ENCODE measurements at regions not wholly inside any gene's neighbourhood (a gene's known extent, or its start where the extent isn't known, plus 50 kb on each side); places are given as distances from the start of the nearest gene placed in this dataset.

DNA sequence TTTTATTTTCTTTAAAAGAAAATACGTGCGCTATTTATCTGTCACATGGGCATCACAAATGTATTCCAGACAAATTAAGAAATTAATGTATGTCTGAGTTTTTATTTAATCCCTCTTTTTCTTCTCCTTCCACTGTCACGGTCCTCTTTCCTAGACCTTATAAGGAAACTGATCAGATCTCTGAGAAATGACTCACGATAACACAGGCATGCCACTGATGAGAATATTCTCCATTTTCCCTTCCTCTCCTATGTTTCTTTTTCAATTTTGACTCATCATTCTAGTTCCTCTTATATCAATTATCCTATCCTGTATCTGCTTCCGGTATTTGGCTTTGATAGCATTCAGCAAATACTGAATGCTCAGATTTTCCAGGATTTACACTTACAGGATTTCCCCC is 121.8 kb downstream of the DSC3 start:
- Histone ChIP-seq H3K4me1 (ENCODE audit: control insufficient read depth, insufficient read depth, low read length) (no peaks in the 10 kb centered on the region), H3K27ac (ENCODE audit: extremely low read depth, low read depth, low read length) (no peak overlapping the region), H3K9me3 (ENCODE audit: control insufficient read depth, insufficient read depth, low read depth, low read length) (no peaks in the 10 kb centered on the region), H3K36me3 (ENCODE audit: control insufficient read depth in 2 of 2, insufficient read depth in 1 of 2, low read length in 2 of 2) (no peaks in the 10 kb centered on the region), H3K4me3 (ENCODE audit: low read depth, low read length) (no peak overlapping the region)
- TF ChIP-seq, protein P1, sequence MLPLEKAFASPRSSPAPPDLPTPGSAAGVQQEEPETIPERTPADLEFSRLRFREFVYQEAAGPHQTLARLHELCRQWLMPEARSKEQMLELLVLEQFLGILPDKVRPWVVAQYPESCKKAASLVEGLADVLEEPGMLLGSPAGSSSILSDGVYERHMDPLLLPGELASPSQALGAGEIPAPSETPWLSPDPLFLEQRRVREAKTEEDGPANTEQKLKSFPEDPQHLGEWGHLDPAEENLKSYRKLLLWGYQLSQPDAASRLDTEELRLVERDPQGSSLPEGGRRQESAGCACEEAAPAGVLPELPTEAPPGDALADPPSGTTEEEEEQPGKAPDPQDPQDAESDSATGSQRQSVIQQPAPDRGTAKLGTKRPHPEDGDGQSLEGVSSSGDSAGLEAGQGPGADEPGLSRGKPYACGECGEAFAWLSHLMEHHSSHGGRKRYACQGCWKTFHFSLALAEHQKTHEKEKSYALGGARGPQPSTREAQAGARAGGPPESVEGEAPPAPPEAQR (tag by site-specific recombination; IDR thresholded peaks at IDR 0.05) = no peak
- TF ChIP-seq, protein P2, sequence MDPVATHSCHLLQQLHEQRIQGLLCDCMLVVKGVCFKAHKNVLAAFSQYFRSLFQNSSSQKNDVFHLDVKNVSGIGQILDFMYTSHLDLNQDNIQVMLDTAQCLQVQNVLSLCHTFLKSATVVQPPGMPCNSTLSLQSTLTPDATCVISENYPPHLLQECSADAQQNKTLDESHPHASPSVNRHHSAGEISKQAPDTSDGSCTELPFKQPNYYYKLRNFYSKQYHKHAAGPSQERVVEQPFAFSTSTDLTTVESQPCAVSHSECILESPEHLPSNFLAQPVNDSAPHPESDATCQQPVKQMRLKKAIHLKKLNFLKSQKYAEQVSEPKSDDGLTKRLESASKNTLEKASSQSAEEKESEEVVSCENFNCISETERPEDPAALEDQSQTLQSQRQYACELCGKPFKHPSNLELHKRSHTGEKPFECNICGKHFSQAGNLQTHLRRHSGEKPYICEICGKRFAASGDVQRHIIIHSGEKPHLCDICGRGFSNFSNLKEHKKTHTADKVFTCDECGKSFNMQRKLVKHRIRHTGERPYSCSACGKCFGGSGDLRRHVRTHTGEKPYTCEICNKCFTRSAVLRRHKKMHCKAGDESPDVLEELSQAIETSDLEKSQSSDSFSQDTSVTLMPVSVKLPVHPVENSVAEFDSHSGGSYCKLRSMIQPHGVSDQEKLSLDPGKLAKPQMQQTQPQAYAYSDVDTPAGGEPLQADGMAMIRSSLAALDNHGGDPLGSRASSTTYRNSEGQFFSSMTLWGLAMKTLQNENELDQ (tag by site-specific recombination; IDR thresholded peaks at IDR 0.05; ENCODE audit: low read depth) = no peak
- TF ChIP-seq ZBTB7A (tag by site-specific recombination; IDR thresholded peaks at IDR 0.05; ENCODE audit: low read depth) = no peak
- TF ChIP-seq ZNF274 (IDR thresholded peaks at IDR 0.05; ENCODE audit: low read length) = no peak
- TF ChIP-seq ZNF274 (tag by site-specific recombination; IDR thresholded peaks at IDR 0.05; ENCODE audit: borderline replicate concordance) = no peak
- TF ChIP-seq, protein P3, sequence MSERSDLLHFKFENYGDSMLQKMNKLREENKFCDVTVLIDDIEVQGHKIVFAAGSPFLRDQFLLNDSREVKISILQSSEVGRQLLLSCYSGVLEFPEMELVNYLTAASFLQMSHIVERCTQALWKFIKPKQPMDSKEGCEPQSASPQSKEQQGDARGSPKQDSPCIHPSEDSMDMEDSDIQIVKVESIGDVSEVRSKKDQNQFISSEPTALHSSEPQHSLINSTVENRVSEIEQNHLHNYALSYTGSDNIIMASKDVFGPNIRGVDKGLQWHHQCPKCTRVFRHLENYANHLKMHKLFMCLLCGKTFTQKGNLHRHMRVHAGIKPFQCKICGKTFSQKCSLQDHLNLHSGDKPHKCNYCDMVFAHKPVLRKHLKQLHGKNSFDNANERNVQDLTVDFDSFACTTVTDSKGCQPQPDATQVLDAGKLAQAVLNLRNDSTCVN (tag by site-specific recombination; optimal IDR thresholded peaks at IDR 0.05) = no peak
- TF ChIP-seq, protein P4, sequence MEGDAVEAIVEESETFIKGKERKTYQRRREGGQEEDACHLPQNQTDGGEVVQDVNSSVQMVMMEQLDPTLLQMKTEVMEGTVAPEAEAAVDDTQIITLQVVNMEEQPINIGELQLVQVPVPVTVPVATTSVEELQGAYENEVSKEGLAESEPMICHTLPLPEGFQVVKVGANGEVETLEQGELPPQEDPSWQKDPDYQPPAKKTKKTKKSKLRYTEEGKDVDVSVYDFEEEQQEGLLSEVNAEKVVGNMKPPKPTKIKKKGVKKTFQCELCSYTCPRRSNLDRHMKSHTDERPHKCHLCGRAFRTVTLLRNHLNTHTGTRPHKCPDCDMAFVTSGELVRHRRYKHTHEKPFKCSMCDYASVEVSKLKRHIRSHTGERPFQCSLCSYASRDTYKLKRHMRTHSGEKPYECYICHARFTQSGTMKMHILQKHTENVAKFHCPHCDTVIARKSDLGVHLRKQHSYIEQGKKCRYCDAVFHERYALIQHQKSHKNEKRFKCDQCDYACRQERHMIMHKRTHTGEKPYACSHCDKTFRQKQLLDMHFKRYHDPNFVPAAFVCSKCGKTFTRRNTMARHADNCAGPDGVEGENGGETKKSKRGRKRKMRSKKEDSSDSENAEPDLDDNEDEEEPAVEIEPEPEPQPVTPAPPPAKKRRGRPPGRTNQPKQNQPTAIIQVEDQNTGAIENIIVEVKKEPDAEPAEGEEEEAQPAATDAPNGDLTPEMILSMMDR (tag by site-specific recombination; IDR thresholded peaks at IDR 0.05) = no peak
- no peak for TF ChIP-seq BCL11A (tag by site-specific recombination; IDR thresholded peaks at IDR 0.05; ENCODE audit: low read depth)
- no peak for TF ChIP-seq KLF1 (tag by site-specific recombination; IDR thresholded peaks at IDR 0.05)
- no peak for TF ChIP-seq ZNF404 (tag by site-specific recombination; IDR thresholded peaks at IDR 0.05)
- TF ChIP-seq ZBTB48 (tag by site-specific recombination; IDR thresholded peaks at IDR 0.05) = no peak
- no peak for TF ChIP-seq BCL11B (tag by site-specific recombination; IDR thresholded peaks at IDR 0.05; ENCODE audit: low read depth)
- TF ChIP-seq, protein P5, sequence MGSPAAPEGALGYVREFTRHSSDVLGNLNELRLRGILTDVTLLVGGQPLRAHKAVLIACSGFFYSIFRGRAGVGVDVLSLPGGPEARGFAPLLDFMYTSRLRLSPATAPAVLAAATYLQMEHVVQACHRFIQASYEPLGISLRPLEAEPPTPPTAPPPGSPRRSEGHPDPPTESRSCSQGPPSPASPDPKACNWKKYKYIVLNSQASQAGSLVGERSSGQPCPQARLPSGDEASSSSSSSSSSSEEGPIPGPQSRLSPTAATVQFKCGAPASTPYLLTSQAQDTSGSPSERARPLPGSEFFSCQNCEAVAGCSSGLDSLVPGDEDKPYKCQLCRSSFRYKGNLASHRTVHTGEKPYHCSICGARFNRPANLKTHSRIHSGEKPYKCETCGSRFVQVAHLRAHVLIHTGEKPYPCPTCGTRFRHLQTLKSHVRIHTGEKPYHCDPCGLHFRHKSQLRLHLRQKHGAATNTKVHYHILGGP (tag by site-specific recombination; IDR thresholded peaks at IDR 0.05) = no peak
- no peak for TF ChIP-seq ZNF664 (tag by site-specific recombination; IDR thresholded peaks at IDR 0.05)
- no peak for TF ChIP-seq ZNF223 (tag by site-specific recombination; IDR thresholded peaks at IDR 0.05)
- TF ChIP-seq, protein P6, sequence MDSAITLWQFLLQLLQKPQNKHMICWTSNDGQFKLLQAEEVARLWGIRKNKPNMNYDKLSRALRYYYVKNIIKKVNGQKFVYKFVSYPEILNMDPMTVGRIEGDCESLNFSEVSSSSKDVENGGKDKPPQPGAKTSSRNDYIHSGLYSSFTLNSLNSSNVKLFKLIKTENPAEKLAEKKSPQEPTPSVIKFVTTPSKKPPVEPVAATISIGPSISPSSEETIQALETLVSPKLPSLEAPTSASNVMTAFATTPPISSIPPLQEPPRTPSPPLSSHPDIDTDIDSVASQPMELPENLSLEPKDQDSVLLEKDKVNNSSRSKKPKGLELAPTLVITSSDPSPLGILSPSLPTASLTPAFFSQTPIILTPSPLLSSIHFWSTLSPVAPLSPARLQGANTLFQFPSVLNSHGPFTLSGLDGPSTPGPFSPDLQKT (IDR thresholded peaks at IDR 0.05; ENCODE audit: borderline replicate concordance, low read depth, low read length) = no peak
- TF ChIP-seq ZSCAN16 (tag by site-specific recombination; IDR thresholded peaks at IDR 0.05) = no peak
- TF ChIP-seq ZXDB (tag by site-specific recombination; IDR thresholded peaks at IDR 0.05) = no peak
- TF ChIP-seq ZNF133 (tag by site-specific recombination; IDR thresholded peaks at IDR 0.05) = no peak
- ChIA-PET POLR2A (no interaction called here), CTCF (no interaction called here)
